Stimulated activated naive CD8-positive, alpha-beta T cell treated with anti-CD3 and anti-CD28 coated beads, Interleukin-15, amount 100 ng/mL, for 72 hours (primary cell): ENCODE measurements at regions not wholly inside any gene's neighbourhood (a gene's known extent, or its start where the extent isn't known, plus 50 kb on each side); places are given as distances from the start of the nearest gene placed in this dataset.

Experiments
- ATAC-seq: fragments of 150-1000 bp; cut with Tn5 transposase; 2 replicates; pipeline ENCODE4 v1.10.0; 2021; ENCODE audit warnings: mild to moderate bottlenecking, moderate library complexity
- DNase-seq, 2 donors: peaks; one replicate each; pipeline ENCODE4 v3.0.0; 2021 to 2022
- H3K27ac Mint-ChIP-seq, 2 donors: one replicate each; pipeline ENCODE4 v1.8.0; 2022; ENCODE audit warnings: mild to moderate bottlenecking in 2 of 2, mixed read lengths in 2 of 2, moderate library complexity in 2 of 2
- H3K27me3 Mint-ChIP-seq: one replicate; pipeline ENCODE4 v1.8.0; 2022; ENCODE audit warnings: mixed read lengths
- H3K4me1 Mint-ChIP-seq: one replicate; pipeline ENCODE4 v1.8.0; 2022; ENCODE audit warnings: mild to moderate bottlenecking, mixed read lengths
- H3K4me3 Mint-ChIP-seq, 2 donors: one replicate each; pipeline ENCODE4 v1.8.0; 2022; ENCODE audit warnings: mild to moderate bottlenecking in 2 of 2, mixed read lengths in 2 of 2, moderate library complexity in 1 of 2
- H3K9me3 Mint-ChIP-seq, 2 donors: one replicate each; pipeline ENCODE4 v1.8.0; 2022; ENCODE audit warnings: mixed read lengths in 2 of 2

- Mint-ChIP-seq H3K9me3 (no peaks in the 10 kb centered on the region), H3K27ac (no peak overlapping the region), H3K4me3 (no peak overlapping the region), H3K27me3 (no peaks in the 10 kb centered on the region), H3K4me1 (peaks cover 6% of the 10 kb centered on the region)
- DNase-seq (no peak), ATAC-seq (no peak)
Observed at GRCh38 chr1:200275816-200276453, 133.9 kb downstream of the ZNF281 start.

DNA sequence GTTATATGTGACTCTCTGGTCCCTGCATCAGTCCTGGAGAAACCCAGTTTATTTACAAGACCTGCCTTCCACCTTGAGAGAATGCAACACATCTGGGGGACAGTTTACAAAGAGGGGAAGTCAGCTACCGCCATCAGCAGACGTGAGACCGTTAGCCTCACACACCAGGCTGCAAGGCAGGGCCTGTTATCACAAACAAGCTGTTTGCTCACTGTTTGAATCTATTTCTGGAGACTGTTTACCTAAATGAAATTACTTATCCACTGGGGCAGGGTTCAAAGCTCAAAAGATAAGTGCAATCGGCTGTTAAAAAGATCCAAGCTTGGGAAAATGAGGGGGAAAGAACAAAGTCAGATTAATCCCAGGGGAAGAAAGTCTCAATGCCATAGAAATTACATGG, 134.4 kb downstream of the ZNF281 start:
- ATAC-seq: no peak
- Mint-ChIP-seq H3K4me1 (peaks cover 6% of the 10 kb centered on the region), H3K9me3 (no peaks in the 10 kb centered on the region), H3K27me3 (no peaks in the 10 kb centered on the region), H3K27ac (peak overlapping the region in 1 of 2 donors; percentile 35), H3K4me3 (no peak overlapping the region)
- no peak for DNase-seq

DNA sequence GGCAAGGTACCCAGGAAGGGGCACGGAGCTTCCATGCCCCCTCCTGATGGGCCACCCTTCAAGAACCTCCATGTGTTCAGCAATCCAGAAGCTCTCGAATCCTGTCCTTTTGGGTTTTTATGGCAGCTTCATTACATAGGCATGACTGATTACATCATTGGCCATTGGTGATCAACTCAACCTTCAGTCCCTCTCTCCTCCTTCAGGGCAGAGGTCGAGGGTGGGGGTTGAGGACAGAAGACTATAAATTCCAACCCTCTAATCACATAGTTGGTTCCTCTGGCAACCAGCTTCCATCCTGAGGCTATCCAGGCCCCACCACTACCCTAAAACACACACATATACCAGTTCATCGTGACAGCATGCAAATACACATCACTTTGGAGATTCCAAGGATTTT, 135.7 kb downstream of the ZNF281 start:
- Mint-ChIP-seq H3K4me3 (no peak overlapping the region), H3K9me3 (no peaks in the 10 kb centered on the region), H3K27me3 (no peaks in the 10 kb centered on the region), H3K27ac (no peak overlapping the region), H3K4me1 (peaks cover 6% of the 10 kb centered on the region)
- DNase-seq (no peak), ATAC-seq (no peak)

DNA sequence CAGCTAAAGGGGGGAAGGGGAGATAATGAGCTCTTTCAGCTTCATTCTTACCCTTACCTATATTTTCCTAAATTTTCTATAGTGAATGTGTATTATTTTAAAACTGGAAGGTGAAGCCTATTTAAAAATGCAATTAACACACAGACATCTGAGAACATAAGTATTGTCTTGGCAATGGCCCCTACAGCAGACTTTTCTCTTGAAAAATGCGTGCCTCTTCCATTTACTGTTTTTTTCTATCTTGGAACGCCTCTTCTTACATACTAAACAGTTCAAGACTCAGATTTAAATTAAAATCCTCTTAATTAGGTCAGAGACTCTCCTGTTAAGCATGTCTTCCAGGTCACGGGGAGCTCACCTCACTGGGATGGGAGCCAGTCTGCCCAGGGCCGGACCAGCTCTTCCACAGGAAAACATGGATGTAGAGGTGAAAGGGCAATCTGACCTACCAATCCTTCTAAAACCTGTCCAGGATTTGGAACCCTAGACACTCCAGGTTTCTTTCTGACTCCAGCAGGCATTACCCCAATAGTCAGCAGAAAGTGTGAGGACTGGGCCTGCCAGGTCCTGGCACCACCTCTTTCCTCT, 137.3 kb downstream of the ZNF281 start:
- Mint-ChIP-seq H3K27ac (no peak overlapping the region), H3K4me3 (no peak overlapping the region), H3K4me1 (peaks cover 6% of the 10 kb centered on the region), H3K9me3 (no peaks in the 10 kb centered on the region), H3K27me3 (no peaks in the 10 kb centered on the region)
- ATAC-seq: no peak
- DNase-seq: no peak

- Mint-ChIP-seq H3K27ac (no peak overlapping the region), H3K4me1 (peaks cover 6% of the 10 kb centered on the region), H3K9me3 (no peaks in the 10 kb centered on the region), H3K4me3 (no peak overlapping the region), H3K27me3 (peaks cover under 1% of the 10 kb centered on the region)
- ATAC-seq (no peak), DNase-seq (no peak)
Observed at GRCh38 chr1:200269256-200269655, 140.6 kb downstream of the ZNF281 start.

GRCh38 chr1:200267937-200268336, 141.9 kb downstream of the ZNF281 start:
- peaks cover 9% of the 10 kb centered on the region for H3K27me3 Mint-ChIP-seq
- DNase-seq (no peak), ATAC-seq (no peak)
- peak overlapping the region in 1 of 2 donors; percentile 0 for H3K27ac Mint-ChIP-seq
- no peak overlapping the region for H3K4me3 Mint-ChIP-seq
- no peaks in the 10 kb centered on the region for H3K9me3 Mint-ChIP-seq
- no peaks in the 10 kb centered on the region for H3K4me1 Mint-ChIP-seq

- DNase-seq: no peak
- H3K4me3 Mint-ChIP-seq: no peak overlapping the region
- no peaks in the 10 kb centered on the region for H3K9me3 Mint-ChIP-seq
Observed at GRCh38 chr1:200267458-200267857, 142.4 kb downstream of the ZNF281 start.

DNA sequence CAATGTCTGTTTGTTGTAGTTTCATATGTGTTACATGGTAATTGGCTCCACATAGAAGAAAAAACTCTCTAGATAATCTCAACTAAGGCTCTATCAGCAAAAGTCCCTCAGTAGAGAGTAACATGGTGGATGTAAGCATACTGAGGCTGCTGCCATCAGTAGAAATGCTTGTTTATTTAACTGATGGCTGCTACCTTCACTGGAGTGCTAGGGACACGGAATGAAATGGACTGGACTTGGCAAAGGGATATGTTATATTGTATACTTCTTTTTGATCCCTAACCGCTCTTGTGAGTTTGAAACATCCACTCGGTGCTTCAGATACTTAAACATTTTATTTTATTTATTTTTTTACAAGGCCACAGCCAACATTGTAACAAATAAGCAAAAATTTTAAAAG, 143.0 kb downstream of the ZNF281 start:
- H3K27me3 Mint-ChIP-seq: peaks cover 9% of the 10 kb centered on the region
- DNase-seq (no peak), ATAC-seq (no peak)
- no peak overlapping the region for H3K4me3 Mint-ChIP-seq
- peaks cover 5% of the 10 kb centered on the region for H3K4me1 Mint-ChIP-seq
- H3K9me3 Mint-ChIP-seq: no peaks in the 10 kb centered on the region
- H3K27ac Mint-ChIP-seq: no peak overlapping the region

More at GRCh38 chr1:200267458-200267857, 142.4 kb downstream of the ZNF281 start:
- Mint-ChIP-seq H3K4me1 (peaks cover under 1% of the 10 kb centered on the region), H3K27ac (no peak overlapping the region), H3K27me3 (peaks cover 9% of the 10 kb centered on the region)
- ATAC-seq: no peak

GRCh38 chr1:200265881-200266280, 144.0 kb downstream of the ZNF281 start:
- DNase-seq (no peak), ATAC-seq (no peak)
- H3K4me1 Mint-ChIP-seq: peaks cover 5% of the 10 kb centered on the region
- H3K4me3 Mint-ChIP-seq: no peak overlapping the region
- peaks cover 9% of the 10 kb centered on the region for H3K27me3 Mint-ChIP-seq
- H3K27ac Mint-ChIP-seq: no peak overlapping the region
- no peaks in the 10 kb centered on the region for H3K9me3 Mint-ChIP-seq

GRCh38 chr1:200265104-200265503, 144.7 kb downstream of the ZNF281 start:
- peaks cover 5% of the 10 kb centered on the region for H3K4me1 Mint-ChIP-seq
- DNase-seq (no peak), ATAC-seq (no peak)
- H3K4me3 Mint-ChIP-seq: no peak overlapping the region
- no peak overlapping the region for H3K27ac Mint-ChIP-seq
- H3K27me3 Mint-ChIP-seq: peaks cover 9% of the 10 kb centered on the region
- no peaks in the 10 kb centered on the region for H3K9me3 Mint-ChIP-seq

GRCh38 chr1:200263203-200263602, 146.6 kb downstream of the ZNF281 start:
- Mint-ChIP-seq H3K4me3 (no peak overlapping the region), H3K27ac (no peak overlapping the region), H3K9me3 (no peaks in the 10 kb centered on the region), H3K27me3 (peaks cover 9% of the 10 kb centered on the region), H3K4me1 (peaks cover 5% of the 10 kb centered on the region)
- DNase-seq: no peak
- no peak for ATAC-seq

GRCh38 chr1:200262326-200262965, 147.4 kb downstream of the ZNF281 start:
- DNase-seq (no peak), ATAC-seq (peak; percentile 48)
- H3K4me1 Mint-ChIP-seq: peaks cover 5% of the 10 kb centered on the region
- no peak overlapping the region for H3K4me3 Mint-ChIP-seq
- peaks cover 9% of the 10 kb centered on the region for H3K27me3 Mint-ChIP-seq
- H3K9me3 Mint-ChIP-seq: no peaks in the 10 kb centered on the region
- H3K27ac Mint-ChIP-seq: no peak overlapping the region

DNA sequence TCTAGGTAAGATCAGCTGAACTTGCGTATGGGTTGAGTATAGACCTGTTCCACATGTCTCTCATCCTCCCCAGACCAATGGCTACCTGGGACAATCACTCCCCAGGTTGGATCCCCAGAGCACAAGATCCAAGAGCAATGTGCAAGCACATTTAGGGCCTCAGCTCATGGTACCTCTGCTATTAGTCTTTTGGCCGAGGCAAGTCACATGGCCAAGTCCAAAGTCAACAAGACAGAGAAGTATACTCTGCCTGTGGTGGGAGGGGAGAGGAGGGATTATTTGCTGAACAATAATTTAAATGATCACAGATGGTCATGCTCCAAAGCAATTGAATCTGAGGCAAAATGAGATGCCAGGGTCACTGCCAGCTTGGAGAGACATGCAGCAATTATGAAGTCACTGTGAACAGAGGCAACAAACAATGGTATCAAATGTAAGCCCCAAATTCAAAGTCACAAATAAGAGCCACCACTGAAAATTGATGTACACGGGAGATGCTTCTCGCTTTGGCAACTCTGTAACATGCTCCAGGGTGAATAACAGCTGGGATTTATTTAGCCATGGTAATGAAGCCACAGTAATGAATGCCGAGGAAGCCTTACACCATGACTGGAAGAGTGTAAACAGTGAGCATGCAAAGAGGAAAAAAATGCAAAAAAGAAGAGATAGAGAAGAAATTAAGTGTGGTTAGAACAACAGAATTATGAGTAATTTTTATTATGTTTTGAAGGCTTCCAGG, 149.1 kb downstream of the ZNF281 start:
- ATAC-seq: no peak
- H3K9me3 Mint-ChIP-seq: no peaks in the 10 kb centered on the region
- H3K27me3 Mint-ChIP-seq: peaks cover 9% of the 10 kb centered on the region
- DNase-seq: no peak
- peaks cover 5% of the 10 kb centered on the region for H3K4me1 Mint-ChIP-seq
- no peak overlapping the region for H3K27ac Mint-ChIP-seq
- H3K4me3 Mint-ChIP-seq: no peak overlapping the region

DNA sequence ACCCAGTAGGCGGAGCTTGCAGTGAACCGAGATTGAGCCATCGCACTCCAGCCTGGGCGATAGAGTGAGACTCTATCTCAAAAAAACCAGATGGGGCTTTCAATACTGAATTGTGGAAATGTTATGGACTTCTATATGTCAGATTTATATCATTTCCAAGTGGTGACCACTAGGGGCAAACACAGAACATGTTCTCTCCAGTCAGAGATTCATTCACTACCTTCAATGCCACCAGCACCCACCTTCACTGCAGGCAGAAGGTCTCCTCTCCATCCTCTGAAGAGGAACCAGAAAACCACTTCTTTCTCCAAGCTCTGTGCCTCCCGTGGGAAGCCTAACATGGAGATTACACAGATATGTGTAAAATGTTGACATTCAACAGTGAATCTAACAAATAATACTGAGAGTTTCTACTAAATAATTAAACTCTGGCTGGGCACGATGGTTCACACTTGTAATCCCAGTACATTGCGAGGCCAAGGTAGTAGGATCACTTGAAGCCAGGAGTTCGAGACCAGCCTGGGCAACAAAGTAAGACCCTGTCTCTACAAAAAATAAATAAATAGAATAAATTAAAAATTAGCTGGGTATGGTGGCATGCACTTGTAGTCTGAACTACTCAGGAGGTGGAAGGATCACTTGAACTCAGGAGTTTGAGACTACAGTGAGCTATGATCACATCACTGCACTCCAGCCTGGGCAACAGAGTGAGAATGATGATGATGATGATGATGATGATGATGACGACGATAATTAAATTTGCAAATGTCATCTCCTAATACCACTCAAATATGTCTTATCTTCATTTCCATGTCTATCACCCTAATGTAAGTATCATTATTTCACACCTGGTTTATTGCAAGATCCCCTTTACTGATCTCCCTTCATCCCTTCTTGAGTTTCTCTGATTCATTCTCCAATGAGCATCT, 151.1 kb downstream of the ZNF281 start:
- H3K4me3 Mint-ChIP-seq: no peak overlapping the region
- no peak for DNase-seq
- no peak for ATAC-seq
- H3K4me1 Mint-ChIP-seq: peaks cover 17% of the 10 kb centered on the region
- H3K27ac Mint-ChIP-seq: no peak overlapping the region
- H3K27me3 Mint-ChIP-seq: peaks cover 3% of the 10 kb centered on the region
- no peaks in the 10 kb centered on the region for H3K9me3 Mint-ChIP-seq

DNA sequence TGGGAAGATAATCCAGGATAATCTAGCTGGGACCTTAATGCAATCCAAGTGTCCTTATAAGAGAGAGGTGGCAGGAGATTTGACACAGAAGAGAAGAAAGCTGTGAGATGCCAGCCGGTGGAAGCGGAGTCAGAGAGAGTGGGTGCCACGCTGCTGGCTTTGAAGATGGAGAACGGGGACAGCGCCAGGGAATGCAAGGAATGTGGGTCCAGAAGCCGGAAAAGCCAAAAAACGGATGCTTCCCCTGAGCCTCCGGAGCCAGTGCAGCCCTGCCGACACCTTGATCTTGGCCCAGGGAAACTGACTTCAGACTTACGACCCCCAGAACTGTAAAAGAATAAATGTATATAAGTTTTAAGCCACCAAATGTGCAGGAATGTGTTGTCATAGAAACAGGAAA, 152.6 kb downstream of the ZNF281 start:
- Mint-ChIP-seq H3K9me3 (no peaks in the 10 kb centered on the region), H3K27ac (no peak overlapping the region), H3K27me3 (peaks cover 2% of the 10 kb centered on the region), H3K4me3 (no peak overlapping the region), H3K4me1 (peaks cover 18% of the 10 kb centered on the region)
- ATAC-seq: no peak
- DNase-seq: no peak
